Osteocyte (in vitro differentiated cells): ENCODE measurements at regions not wholly inside any gene's neighbourhood (a gene's known extent, or its start where the extent isn't known, plus 50 kb on each side); places are given as distances from the start of the nearest gene placed in this dataset.

Experiments
- DNase-seq: peaks from one replicate; pipeline ENCODE4 v3.0.0; 2021; ENCODE audit warnings: mixed read lengths; ENCODE audit not compliant: unreplicated experiment; ENCODE audit errors: extremely low spot score
- H3K27ac Mint-ChIP-seq: one replicate; pipeline ENCODE4 v1.8.0; 2021; ENCODE audit warnings: mild to moderate bottlenecking, mixed read lengths; ENCODE audit not compliant: unreplicated experiment
- H3K27me3 Mint-ChIP-seq: one replicate; pipeline ENCODE4 v1.8.0; 2021; ENCODE audit warnings: mixed read lengths; ENCODE audit not compliant: unreplicated experiment
- H3K36me3 Mint-ChIP-seq: one replicate; pipeline ENCODE4 v1.8.0; 2021; ENCODE audit warnings: mixed read lengths; ENCODE audit not compliant: unreplicated experiment
- H3K4me1 Mint-ChIP-seq: one replicate; pipeline ENCODE4 v1.8.0; 2021; ENCODE audit warnings: mixed read lengths; ENCODE audit not compliant: unreplicated experiment
- H3K4me3 Mint-ChIP-seq: one replicate; pipeline ENCODE4 v1.8.0; 2021; ENCODE audit warnings: mild to moderate bottlenecking, moderate library complexity, mixed read lengths; ENCODE audit not compliant: unreplicated experiment
- H3K9me3 Mint-ChIP-seq: one replicate; pipeline ENCODE4 v1.8.0; 2021; ENCODE audit warnings: mixed read lengths; ENCODE audit not compliant: unreplicated experiment
- TF ChIP-seq, protein P1 (sequence below): fragments of 200-600 bp; sonication (generic); IDR thresholded peaks from 2 replicates; pipeline ENCODE4 v1.5.0; 2021; ENCODE audit warnings: antibody characterized with exemption, mild to moderate bottlenecking, moderate library complexity

DNA sequence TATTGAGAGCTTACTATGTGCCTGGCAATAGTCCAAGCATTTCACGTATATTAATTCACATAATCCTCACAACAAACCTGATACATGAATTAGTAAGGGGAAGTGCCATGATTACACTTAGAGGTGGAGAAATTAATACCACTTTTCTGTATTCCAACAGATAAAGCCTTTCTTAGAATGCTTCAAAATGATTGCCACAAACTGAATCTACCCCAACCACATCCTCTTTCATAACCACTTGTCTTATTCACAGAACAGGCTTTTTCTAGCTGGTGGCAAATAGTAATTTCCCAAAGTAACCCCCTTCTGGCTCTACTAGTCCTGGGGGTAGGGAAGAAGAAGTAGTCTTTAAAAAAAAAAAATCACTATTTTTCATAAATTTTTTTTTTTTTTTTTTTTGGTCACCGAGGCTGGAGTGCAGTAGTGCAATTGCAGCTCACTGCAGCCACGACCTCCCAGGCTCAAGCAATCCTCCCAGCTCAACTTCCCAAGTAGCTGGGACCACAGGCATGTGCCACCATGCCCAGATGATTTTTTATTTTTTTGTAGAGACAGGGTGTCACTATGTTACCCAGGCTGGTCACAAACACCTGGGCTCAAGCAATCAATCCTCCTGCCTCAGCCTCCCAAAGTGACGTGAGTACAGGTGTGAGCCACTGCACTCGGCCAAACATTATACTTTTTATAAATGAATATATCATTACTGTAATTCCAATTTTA, 59.0 kb upstream of the ARID2 start:
- TF ChIP-seq, protein P1, sequence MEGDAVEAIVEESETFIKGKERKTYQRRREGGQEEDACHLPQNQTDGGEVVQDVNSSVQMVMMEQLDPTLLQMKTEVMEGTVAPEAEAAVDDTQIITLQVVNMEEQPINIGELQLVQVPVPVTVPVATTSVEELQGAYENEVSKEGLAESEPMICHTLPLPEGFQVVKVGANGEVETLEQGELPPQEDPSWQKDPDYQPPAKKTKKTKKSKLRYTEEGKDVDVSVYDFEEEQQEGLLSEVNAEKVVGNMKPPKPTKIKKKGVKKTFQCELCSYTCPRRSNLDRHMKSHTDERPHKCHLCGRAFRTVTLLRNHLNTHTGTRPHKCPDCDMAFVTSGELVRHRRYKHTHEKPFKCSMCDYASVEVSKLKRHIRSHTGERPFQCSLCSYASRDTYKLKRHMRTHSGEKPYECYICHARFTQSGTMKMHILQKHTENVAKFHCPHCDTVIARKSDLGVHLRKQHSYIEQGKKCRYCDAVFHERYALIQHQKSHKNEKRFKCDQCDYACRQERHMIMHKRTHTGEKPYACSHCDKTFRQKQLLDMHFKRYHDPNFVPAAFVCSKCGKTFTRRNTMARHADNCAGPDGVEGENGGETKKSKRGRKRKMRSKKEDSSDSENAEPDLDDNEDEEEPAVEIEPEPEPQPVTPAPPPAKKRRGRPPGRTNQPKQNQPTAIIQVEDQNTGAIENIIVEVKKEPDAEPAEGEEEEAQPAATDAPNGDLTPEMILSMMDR: no peak
- DNase-seq: no peak
- H3K27me3 Mint-ChIP-seq: peaks cover 20% of the 10 kb centered on the region
- no peak overlapping the region for H3K27ac Mint-ChIP-seq
- no peak overlapping the region for H3K4me3 Mint-ChIP-seq
- H3K9me3 Mint-ChIP-seq: no peaks in the 10 kb centered on the region
- no peaks in the 10 kb centered on the region for H3K36me3 Mint-ChIP-seq
- H3K4me1 Mint-ChIP-seq: peaks cover 3% of the 10 kb centered on the region

DNA sequence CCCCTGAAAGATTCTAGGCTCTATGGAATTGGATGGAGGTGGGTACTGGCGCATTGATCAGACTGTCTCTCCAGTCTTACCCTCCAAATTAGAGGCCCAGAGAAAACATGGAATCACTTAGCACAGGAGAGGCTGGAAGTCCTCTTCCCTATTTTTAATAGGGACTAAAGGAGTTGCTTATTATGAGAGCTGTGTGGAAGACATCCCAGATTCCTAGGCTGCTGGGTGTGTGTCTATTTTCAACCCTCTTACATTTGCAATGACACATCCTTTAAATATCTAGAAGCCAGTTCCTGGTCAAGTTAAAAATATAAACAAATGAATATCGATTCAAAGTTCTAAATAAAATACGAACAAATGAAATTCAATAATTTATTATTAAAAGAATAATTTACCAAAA, 58.3 kb upstream of the ARID2 start:
- no peak overlapping the region for H3K27ac Mint-ChIP-seq
- peaks cover 3% of the 10 kb centered on the region for H3K4me1 Mint-ChIP-seq
- no peak overlapping the region for H3K4me3 Mint-ChIP-seq
- H3K36me3 Mint-ChIP-seq: no peaks in the 10 kb centered on the region
- H3K27me3 Mint-ChIP-seq: peaks cover 15% of the 10 kb centered on the region
- no peaks in the 10 kb centered on the region for H3K9me3 Mint-ChIP-seq
- DNase-seq: no peak
- TF ChIP-seq, protein P1: no peak

GRCh38 chr12:45674181-45674977, 55.1 kb upstream of the ARID2 start:
- H3K36me3 Mint-ChIP-seq: no peaks in the 10 kb centered on the region
- no peak overlapping the region for H3K4me3 Mint-ChIP-seq
- no peak for DNase-seq
- TF ChIP-seq, protein P1: no peak
- H3K4me1 Mint-ChIP-seq: peaks cover 3% of the 10 kb centered on the region
- H3K9me3 Mint-ChIP-seq: no peaks in the 10 kb centered on the region
- no peak overlapping the region for H3K27ac Mint-ChIP-seq
- H3K27me3 Mint-ChIP-seq: peaks cover 8% of the 10 kb centered on the region

DNA sequence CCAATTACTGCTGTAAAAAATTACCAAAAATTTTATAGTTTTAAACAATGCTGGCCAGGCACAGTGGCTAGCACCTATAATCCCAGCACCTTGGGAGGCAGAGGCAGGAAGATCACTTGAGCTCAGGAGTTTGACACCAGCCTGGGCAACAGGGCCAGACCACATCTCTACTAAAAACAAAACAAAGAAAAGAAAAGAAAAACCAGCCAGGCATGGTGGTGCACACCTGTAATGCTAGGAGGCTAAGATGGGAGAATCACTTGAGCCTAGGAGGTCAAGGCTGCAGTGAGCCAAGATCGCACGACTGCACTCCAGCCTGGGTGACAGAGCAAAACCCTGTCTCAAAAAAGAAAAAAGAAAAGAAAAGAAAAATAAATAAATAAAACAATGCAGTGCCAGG, 54.0 kb upstream of the ARID2 start:
- TF ChIP-seq, protein P1: no peak
- H3K36me3 Mint-ChIP-seq: no peaks in the 10 kb centered on the region
- H3K9me3 Mint-ChIP-seq: no peaks in the 10 kb centered on the region
- H3K4me1 Mint-ChIP-seq: peaks cover 3% of the 10 kb centered on the region
- H3K27me3 Mint-ChIP-seq: peaks cover 12% of the 10 kb centered on the region
- no peak overlapping the region for H3K4me3 Mint-ChIP-seq
- DNase-seq: no peak
- H3K27ac Mint-ChIP-seq: no peak overlapping the region
